GM21381 (cell line): ENCODE measurements at regions not wholly inside any gene's neighbourhood (a gene's known extent, or its start where the extent isn't known, plus 50 kb on each side); places are given as distances from the start of the nearest gene placed in this dataset.

Experiments
- ATAC-seq: cut with Tn5 transposase; IDR thresholded peaks from one replicate; pipeline ENCODE4 v1.9.1; 2021; ENCODE audit warnings: mild to moderate bottlenecking, moderate library complexity; ENCODE audit not compliant: unreplicated experiment

DNA sequence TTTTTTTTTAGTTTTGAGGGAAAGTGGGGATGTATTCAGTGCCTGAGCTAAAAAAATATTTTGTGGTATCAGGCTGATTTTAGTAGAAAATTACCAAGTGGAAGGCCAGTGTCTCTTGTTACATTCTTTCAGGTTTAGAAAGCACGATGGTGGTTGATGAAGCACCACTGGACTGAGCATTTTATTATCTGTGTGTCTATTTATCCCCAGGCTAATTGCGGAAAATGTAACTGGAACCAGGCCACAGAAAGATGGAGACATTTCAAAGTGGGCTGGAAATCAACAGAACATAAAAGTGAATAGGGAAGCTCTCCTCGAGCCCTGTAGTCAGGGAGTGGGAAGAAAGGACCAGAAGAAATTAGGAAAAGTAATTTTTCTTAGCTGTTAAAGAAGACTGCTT lies 261.0 kb downstream of the STK31 start:
- ATAC-seq = no peak

- no peak for ATAC-seq
These were observed 262.0 kb downstream of the STK31 start for GRCh38 chr7:23972057-23972456.

- ATAC-seq = no peak
These were observed 263.2 kb downstream of the STK31 start for GRCh38 chr7:23973264-23973663.

DNA sequence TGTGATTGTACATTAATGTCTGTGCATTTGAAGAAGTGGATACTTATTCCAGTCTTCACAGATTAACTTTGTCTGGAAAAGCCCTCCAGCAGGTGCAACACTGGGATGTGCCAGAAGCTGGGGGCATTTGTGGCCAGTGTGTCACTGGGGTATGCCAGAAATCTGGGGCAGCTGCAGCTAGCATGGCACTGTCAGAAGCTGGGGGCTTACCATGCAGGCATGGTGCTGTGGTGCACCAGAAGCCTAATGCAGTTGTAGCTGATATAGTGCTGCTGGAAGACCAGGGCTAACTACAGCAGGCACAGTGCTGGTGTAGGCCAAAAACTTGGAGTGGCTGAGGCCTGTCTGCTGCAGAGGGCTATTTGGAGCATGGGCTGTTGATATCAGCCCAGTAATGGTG lies 270.1 kb downstream of the STK31 start:
- ATAC-seq = no peak

GRCh38 chr7:23981314-23981713 lies 271.3 kb downstream of the STK31 start:
- ATAC-seq = no peak

DNA sequence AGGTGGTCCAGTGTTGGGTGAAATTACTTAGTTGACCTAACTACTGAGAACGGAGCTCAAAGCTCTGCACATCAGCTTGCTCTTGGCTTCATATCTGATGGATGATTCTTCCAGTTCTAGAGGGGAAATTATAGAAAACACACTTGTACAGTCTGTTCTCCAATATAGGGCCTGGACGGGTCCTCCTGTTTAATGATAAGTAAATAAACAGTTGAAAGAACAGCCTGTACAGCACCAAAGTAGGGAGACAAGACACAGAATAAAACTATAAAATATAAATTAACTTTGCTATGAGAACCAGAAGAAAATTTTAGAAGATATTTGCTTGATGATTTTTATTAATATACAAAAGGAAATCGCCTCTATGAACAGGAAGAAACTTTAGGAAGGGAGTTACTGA lies 271.7 kb downstream of the STK31 start:
- no peak for ATAC-seq

- ATAC-seq = no peak
These were observed 278.5 kb upstream of the NPY start for GRCh38 chr7:24005517-24005916.

DNA sequence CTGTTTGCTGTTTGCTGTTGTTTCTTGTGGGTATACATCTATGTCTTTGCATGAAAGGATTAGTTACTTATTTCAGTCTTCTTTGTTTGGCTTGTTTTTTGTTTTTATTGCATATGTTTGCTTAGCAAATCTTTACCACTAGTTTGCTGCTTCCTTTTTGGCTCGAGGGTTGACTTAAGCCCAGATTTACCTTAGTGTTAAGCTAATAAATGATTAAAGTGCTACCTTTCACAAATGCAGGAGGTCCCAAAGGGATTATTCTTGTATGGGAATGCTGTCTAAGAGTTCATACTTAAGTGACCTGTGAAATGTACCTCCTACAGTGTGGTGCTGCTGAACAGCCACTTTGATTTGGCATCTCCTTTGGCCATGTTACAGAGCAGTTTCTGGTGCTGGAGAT lies 273.5 kb upstream of the NPY start:
- no peak for ATAC-seq

DNA sequence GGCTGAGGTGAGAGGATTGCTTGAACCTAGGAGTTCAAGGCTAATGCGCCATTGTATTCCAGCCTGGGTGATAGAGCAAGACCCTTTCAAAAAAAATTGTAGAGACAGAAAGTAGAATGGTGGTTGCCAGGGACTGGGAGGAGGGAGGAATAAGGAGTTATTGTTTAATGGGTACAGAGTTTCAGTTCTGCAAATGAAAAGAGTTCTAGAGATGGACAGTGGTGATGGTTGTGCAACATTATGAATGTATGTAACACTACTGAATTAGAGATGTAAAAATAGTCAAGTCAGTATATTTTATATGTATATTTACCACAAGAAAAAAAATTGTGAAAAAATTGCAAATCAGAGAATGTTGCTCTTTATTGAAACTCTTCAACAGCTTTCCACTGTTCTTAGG lies 266.5 kb upstream of the NPY start:
- peak; percentile 83 for ATAC-seq

GRCh38 chr7:24018331-24018730 lies 265.7 kb upstream of the NPY start:
- no peak for ATAC-seq

GRCh38 chr7:24019841-24020240 lies 264.1 kb upstream of the NPY start:
- ATAC-seq = no peak

DNA sequence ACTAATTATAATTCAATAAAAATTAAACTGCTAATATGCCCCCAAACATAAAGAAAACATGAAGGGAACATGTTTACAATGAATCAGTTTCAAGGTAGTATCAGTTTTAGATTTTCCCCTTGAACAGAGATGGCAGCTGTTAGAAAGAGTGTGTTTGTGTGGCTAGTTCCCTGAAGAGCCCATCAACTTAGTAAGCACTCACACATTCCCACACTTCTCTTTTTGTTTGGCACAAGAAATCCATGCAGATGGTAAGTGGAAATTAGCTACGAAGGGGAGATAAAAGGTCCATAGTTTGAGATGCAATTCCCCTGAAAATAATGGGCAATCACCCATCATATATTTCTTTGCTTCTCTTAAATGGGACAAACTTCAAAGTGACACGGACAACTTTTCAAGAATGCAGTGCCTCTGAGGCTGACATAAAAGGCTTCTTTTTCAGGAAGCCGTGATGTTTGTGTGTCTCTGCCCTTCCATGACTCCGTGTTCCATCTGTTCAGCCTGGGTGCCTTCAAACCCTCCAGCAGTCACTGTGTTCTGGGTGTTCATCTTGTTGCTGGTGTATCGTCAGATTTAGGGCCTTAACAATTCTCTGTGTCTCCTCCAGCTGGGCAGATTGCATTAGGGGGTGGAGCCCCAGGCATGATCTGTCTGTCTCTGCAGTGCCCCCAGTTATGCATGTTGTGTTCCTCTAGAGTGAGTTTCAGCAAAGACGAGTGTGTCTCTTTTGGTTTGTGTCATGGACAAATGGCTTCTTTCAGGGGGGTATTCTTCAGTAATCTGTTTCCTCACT lies 259.5 kb upstream of the NPY start:
- no peak for ATAC-seq

DNA sequence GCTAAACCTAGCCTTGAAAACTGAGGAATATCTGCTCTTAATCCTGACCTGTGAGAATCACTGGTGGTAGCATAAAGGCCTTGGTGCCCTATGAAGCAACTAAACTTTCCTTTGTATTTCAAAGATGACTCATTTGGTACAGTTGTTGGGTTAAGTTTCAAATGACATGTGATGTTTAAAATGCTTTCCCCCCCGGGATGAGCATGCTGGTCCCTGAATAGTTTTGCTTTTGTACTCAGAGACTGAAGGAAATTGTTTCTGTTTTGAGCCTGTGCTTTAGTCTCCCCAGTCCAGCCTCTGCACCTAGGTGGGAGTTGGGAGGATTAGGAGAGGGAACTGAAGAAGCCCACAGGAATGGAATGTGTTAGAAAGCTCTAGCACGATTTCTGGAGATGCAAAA lies 258.9 kb upstream of the NPY start:
- no peak for ATAC-seq

DNA sequence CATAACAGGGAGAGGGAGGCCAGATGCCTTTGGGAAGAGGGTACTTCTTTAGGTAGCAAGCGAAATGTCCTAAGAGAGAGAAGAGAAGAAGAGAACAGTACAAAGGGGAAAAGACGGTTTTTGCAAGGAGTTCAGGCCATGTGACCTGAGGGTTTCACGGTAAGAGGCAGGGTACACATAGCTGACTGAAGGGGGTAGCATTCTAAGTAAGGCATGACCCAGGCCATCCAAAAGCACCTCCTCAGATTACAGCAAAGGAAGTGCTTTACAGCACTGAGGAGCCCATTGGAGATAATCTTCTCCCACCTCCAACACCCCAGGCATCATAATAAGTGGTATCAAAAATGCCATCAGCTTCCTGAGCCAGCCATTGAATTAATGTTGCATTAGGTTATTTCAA lies 258.2 kb upstream of the NPY start:
- no peak for ATAC-seq

DNA sequence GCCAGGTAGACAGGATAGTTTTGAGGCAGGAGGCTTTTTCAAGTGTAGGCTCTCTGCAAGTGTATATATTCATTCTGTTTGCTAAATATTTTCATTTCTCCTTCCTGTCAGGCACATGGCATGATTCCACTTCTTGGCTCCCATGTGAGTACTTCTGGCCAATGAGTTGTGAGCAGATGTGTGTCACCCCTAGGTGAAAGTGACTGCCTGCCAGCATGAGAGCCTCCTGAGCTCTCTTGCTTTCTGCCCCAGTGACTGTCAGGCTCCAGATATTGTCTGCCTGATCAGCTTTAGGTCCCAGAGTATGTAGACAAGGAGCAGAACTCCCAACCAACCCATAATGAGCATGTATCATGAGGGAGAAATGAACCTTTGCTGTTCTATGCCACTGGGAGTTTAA lies 257.6 kb upstream of the NPY start:
- no peak for ATAC-seq

DNA sequence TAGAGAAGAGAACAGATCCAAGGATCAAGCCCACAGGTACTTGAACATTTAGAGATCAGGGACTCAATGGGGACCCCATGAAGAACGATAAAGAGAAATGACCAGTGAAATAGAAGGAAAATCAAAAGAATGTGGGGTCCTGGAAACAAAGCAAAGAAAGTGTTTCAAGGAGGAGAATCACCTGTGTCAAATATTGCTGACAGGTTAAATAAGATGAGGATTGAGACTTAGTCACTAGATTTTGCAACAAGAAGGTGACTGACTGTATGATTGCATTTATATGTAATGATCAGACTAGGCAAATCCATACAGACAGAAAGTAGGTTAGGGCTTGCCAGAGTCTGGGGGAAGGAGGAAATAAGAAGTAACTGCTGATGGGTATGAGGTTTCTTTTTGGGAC lies 254.9 kb upstream of the NPY start:
- ATAC-seq = no peak

DNA sequence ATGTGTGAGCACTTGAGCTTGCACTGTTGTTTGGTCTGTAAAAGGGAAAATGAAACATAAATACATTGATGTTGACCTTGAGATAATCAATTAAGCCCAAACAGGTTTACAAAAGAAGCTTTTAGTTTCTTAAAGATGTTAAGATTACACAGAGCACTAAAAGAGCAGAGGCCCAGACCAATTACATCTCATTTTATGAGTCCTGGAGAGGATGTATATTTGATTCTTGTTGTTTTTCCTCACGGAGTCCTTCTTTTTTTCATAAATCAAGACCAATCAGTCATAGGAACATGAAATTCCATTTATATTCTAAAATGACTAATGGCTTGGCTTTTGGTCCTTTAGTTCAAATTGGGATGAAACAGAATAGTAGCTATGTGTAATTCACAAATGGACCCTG lies 249.7 kb upstream of the NPY start:
- no peak for ATAC-seq

- no peak for ATAC-seq
These were observed 248.5 kb upstream of the NPY start for GRCh38 chr7:24035366-24036032.

GRCh38 chr7:24036033-24036412 lies 248.0 kb upstream of the NPY start:
- ATAC-seq = no peak

GRCh38 chr7:24038993-24039392 lies 245.0 kb upstream of the NPY start:
- ATAC-seq = no peak

DNA sequence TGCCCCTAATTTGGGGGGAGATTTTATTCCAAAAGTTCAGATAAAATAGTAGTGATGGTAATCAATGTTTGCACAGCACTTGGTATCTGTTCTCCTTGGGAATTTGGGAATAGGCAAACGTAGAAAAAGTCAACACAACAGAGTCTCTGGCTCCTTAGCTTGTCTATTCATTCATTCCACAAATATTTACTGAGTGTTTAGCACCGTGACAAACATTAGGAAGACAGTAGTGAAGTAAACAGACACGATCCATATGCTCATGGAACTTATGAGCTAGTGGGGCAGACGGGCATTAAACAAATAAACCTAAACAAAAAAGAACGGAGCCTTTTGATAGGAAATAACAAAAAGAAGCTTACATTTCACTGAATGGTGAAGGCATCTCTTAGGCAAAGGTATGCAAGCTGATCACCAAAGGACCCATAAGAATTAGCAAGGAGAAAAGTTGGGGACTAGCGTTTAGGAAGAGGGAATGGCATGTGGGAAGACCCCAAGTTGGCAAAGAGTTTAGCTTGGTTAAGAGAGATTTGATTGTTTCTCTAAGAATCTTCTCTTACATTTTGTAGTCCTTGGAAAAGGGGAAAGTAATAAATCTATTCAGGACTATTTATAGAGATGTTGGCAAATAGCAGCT lies 243.9 kb upstream of the NPY start:
- ATAC-seq = no peak

DNA sequence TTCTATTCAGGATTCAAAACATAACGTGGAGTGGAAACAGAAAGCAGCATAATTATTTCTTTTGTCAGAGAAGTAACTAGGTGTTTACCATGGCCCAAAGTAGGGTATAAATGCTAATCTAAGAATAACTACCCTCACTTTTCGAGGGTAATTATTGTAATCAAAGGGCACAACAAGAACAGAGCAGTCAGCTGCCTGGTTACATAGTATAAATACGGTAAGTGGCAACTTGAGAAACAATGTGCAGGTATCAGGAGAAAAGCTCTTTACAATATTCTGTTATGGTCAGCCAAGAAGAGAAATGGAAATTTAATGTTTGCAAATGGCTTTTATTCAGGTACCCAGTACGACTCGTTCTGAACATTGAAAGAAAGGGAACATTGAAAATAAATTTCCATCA lies 242.0 kb upstream of the NPY start:
- no peak for ATAC-seq
